ENCODE measurements at regions not wholly inside any gene's neighbourhood (a gene's known extent, or its start where the extent isn't known, plus 50 kb on each side); places are given as distances from the start of the nearest gene placed in this dataset.

DNA sequence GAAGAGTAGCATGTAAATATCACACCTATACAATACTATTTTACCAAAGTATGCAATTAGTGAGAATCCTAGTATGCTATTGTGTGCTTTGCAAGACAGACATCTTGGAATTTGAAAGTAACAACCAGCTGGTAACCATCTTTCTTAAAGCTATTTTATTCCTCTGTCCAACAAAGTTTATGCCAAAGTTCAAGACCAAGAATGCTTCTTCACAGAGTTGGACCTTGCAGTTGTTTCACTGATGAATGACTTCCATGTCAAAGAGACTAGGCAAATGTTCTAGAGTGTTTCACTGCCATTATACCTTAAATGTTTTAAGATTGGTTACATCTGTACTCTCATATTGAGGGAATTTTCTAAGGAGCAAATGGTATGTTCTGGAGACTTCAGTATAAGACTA, 215.2 kb upstream of the CRIM1 start:
- Histone ChIP-seq H2AFZ (replicated peaks) (no peak overlapping the region), H3K36me3 (no peaks in the 10 kb centered on the region), H3K4me1 (no peaks in the 10 kb centered on the region), H4K20me1 (ENCODE audit: low read depth) (no peaks in the 10 kb centered on the region), H3K4me2 (no peak overlapping the region), H3K27me3 (no peaks in the 10 kb centered on the region), H3K9me3 (ENCODE audit: low read depth) (no peaks in the 10 kb centered on the region), H3K27ac (no peak overlapping the region), H3K4me3 (no peak overlapping the region), H3K79me2 (ENCODE audit: low read depth) (no peaks in the 10 kb centered on the region), H3F3A (ENCODE audit: low read depth) (no peaks in the 10 kb centered on the region), H3K9ac (no peak overlapping the region)
- H3K27ac Mint-ChIP-seq, result no peak overlapping the region
- no peaks in the 10 kb centered on the region for H3K9me3 Mint-ChIP-seq
- no peaks in the 10 kb centered on the region for H3K36me3 Mint-ChIP-seq
- TF ChIP-seq EZH2phosphoT487 (IDR thresholded peaks at IDR 0.05) (no peak), EZH2 (IDR thresholded peaks at IDR 0.05) (no peak)
- TF ChIP-seq, protein P1, sequence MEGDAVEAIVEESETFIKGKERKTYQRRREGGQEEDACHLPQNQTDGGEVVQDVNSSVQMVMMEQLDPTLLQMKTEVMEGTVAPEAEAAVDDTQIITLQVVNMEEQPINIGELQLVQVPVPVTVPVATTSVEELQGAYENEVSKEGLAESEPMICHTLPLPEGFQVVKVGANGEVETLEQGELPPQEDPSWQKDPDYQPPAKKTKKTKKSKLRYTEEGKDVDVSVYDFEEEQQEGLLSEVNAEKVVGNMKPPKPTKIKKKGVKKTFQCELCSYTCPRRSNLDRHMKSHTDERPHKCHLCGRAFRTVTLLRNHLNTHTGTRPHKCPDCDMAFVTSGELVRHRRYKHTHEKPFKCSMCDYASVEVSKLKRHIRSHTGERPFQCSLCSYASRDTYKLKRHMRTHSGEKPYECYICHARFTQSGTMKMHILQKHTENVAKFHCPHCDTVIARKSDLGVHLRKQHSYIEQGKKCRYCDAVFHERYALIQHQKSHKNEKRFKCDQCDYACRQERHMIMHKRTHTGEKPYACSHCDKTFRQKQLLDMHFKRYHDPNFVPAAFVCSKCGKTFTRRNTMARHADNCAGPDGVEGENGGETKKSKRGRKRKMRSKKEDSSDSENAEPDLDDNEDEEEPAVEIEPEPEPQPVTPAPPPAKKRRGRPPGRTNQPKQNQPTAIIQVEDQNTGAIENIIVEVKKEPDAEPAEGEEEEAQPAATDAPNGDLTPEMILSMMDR (IDR thresholded peaks at IDR 0.05), result no peak
- DNase-seq (ENCODE audit: low spot score), result no peak
- no peak overlapping the region for H3K4me3 Mint-ChIP-seq
- no peaks in the 10 kb centered on the region for H3K4me1 Mint-ChIP-seq
- H3K27me3 Mint-ChIP-seq (ENCODE audit: insufficient read depth, low read depth), result no peaks in the 10 kb centered on the region

DNA sequence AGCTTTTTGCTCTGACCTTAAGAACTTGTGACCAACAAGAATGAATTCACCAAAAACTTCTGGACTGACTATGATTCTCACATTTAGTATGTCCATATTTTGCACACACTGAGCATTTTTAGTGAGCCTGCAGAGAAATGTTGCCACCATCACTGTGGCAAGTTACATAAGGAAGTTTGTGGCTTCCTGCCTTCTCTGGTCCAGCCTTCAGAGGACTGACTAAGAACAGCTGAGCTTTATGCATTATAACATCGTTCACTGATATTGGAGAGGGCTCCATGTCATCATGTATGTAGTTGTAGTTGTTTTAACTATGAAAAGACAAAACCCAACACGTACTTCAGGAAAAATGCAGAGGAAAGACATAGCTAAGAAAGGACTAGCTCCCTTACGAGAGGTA, 218.0 kb upstream of the CRIM1 start:
- peaks cover under 1% of the 10 kb centered on the region for H3K9me3 Mint-ChIP-seq
- Histone ChIP-seq H3K4me1 (no peaks in the 10 kb centered on the region), H3K4me2 (no peak overlapping the region), H3K9me3 (ENCODE audit: low read depth) (no peaks in the 10 kb centered on the region), H2AFZ (replicated peaks) (no peak overlapping the region), H3K9ac (no peak overlapping the region), H3F3A (ENCODE audit: low read depth) (no peaks in the 10 kb centered on the region), H3K4me3 (no peak overlapping the region), H4K20me1 (ENCODE audit: low read depth) (no peaks in the 10 kb centered on the region), H3K36me3 (no peaks in the 10 kb centered on the region), H3K27me3 (no peaks in the 10 kb centered on the region), H3K79me2 (ENCODE audit: low read depth) (no peaks in the 10 kb centered on the region), H3K27ac (no peak overlapping the region)
- no peaks in the 10 kb centered on the region for H3K27me3 Mint-ChIP-seq (ENCODE audit: insufficient read depth, low read depth)
- DNase-seq (ENCODE audit: low spot score), result no peak
- TF ChIP-seq EZH2phosphoT487 (IDR thresholded peaks at IDR 0.05) (no peak), EZH2 (IDR thresholded peaks at IDR 0.05) (no peak)
- TF ChIP-seq, protein P1 (IDR thresholded peaks at IDR 0.05), result no peak
- no peaks in the 10 kb centered on the region for H3K4me1 Mint-ChIP-seq
- no peak overlapping the region for H3K4me3 Mint-ChIP-seq
- no peak overlapping the region for H3K27ac Mint-ChIP-seq
- H3K36me3 Mint-ChIP-seq, result no peaks in the 10 kb centered on the region

DNA sequence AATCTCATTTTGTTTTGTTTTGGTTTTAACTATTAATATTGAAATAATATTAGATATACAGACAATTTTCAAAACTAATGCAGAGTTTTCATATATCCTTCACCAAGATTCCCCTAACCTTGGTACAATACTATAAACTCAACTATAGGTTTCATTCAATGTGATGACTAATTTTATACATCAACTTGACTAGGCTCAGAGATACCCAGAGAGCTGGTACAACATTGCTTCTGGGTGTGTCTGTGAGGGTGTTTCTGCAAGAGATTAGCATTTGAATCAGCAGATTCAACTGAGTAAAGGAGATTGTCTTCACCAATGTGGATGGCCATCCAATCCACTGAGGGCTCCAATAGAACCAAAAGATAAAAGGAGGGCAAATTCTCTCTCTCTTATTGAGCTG, 221.3 kb upstream of the CRIM1 start:
- no peak overlapping the region for H3K4me3 ChIP-seq
- H3K4me1 ChIP-seq, result no peaks in the 10 kb centered on the region
- H3K79me2 ChIP-seq (ENCODE audit: low read depth), result no peaks in the 10 kb centered on the region
- Mint-ChIP-seq H3K4me1 (peaks cover 7% of the 10 kb centered on the region), H3K4me3 (no peak overlapping the region), H3K27me3 (ENCODE audit: insufficient read depth, low read depth) (peaks cover 3% of the 10 kb centered on the region), H3K9me3 (peaks cover 2% of the 10 kb centered on the region), H3K36me3 (no peaks in the 10 kb centered on the region), H3K27ac (no peak overlapping the region)
- TF ChIP-seq EZH2 (IDR thresholded peaks at IDR 0.05), result no peak
- TF ChIP-seq EZH2phosphoT487 (IDR thresholded peaks at IDR 0.05), result no peak
- TF ChIP-seq, protein P1 (IDR thresholded peaks at IDR 0.05), result no peak
- no peak overlapping the region for H2AFZ ChIP-seq (replicated peaks)
- H3K36me3 ChIP-seq, result no peaks in the 10 kb centered on the region
- H3F3A ChIP-seq (ENCODE audit: low read depth), result no peaks in the 10 kb centered on the region
- no peak overlapping the region for H3K9ac ChIP-seq
- no peak for DNase-seq (ENCODE audit: low spot score)
- H3K27ac ChIP-seq, result no peak overlapping the region
- H3K9me3 ChIP-seq (ENCODE audit: low read depth), result no peaks in the 10 kb centered on the region
- H4K20me1 ChIP-seq (ENCODE audit: low read depth), result no peaks in the 10 kb centered on the region
- H3K27me3 ChIP-seq, result no peaks in the 10 kb centered on the region
- no peak overlapping the region for H3K4me2 ChIP-seq

DNA sequence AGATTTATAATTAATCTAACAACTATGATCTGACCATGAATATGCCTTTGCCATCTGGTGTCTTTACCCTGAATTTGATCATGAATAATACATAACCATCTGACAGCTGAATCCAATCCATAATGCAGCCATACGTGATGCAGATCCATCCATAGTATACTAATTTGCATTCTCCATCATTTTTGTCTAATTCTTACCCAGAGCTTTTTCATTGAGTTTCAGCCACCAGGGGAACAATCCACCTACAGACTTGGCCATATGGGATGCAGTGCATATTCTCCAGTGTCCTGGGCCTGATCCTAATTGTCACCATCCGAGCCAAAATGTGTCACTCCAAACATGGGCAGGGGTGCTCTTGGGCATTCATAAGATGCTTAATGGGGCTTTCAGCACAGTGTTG, 227.2 kb upstream of the CRIM1 start:
- peaks cover 18% of the 10 kb centered on the region for H3K4me1 Mint-ChIP-seq
- H3K4me3 Mint-ChIP-seq, result no peak overlapping the region

More for the DNA sequence above, 227.2 kb upstream of the CRIM1 start:
- TF ChIP-seq, protein P1 (IDR thresholded peaks at IDR 0.05), result no peak
- TF ChIP-seq EZH2phosphoT487 (IDR thresholded peaks at IDR 0.05), result no peak
- DNase-seq (ENCODE audit: low spot score), result no peak
- Histone ChIP-seq H2AFZ (replicated peaks) (no peak overlapping the region), H4K20me1 (ENCODE audit: low read depth) (no peaks in the 10 kb centered on the region), H3K79me2 (ENCODE audit: low read depth) (no peaks in the 10 kb centered on the region), H3K27me3 (no peaks in the 10 kb centered on the region), H3K4me1 (no peaks in the 10 kb centered on the region), H3K27ac (no peak overlapping the region), H3K9me3 (ENCODE audit: low read depth) (no peaks in the 10 kb centered on the region), H3K4me3 (no peak overlapping the region), H3K4me2 (no peak overlapping the region), H3K9ac (no peak overlapping the region), H3F3A (ENCODE audit: low read depth) (no peaks in the 10 kb centered on the region), H3K36me3 (no peaks in the 10 kb centered on the region)
- Mint-ChIP-seq H3K9me3 (peaks cover 2% of the 10 kb centered on the region), H3K27me3 (ENCODE audit: insufficient read depth, low read depth) (peaks cover 7% of the 10 kb centered on the region), H3K36me3 (no peaks in the 10 kb centered on the region), H3K27ac (no peak overlapping the region)

All from neural progenitor cell (in vitro differentiated cells).